ENCODE measurements at regions not wholly inside any gene's neighbourhood (a gene's known extent, or its start where the extent isn't known, plus 50 kb on each side); places are given as distances from the start of the nearest gene placed in this dataset.
"Not testable (repeated sequence)": the region's sequence is repeated elsewhere in the genome, so short reads cannot be mapped to it uniquely, and the experiment has no call there.

DNA sequence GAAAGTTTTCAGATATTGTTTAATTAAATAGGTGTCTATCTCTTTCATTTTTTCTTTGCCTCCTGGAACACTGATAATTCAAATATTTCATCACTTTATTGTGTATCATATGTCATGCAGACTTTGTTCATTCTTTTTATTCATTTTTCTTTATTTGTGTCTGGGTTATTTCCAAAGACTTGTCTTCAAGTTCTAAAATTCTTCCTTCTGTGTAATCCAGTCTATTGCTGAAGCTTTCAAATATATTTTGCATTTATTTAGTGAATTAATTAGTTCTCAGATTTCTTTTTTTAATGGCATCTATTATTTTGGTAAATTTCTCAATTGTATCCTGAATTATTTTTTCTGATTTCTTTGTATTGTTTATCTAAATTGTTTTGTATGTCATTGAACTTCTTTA, 70.1 kb downstream of the ZNF330 start:
- DNase-seq = no peak

DNA sequence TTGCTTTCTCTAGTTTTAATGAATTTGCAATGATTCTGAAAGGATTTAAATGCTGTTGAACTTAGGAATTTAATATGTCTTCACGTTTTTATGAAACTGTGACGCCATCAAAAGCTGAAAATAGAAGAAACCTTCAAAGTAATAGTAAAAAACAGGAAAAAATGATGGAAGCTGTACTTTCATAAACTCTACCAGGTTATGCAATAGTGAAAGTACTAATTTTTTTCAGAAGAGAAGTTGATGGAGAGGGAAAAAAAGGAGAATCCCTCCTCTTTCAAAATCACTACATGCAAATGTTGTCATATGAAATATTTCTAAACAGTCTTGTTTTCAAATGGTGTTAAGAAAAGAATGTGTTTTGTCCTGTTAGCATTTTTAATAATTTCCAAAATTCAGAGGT, 73.6 kb downstream of the ZNF330 start:
- no peak for DNase-seq

DNA sequence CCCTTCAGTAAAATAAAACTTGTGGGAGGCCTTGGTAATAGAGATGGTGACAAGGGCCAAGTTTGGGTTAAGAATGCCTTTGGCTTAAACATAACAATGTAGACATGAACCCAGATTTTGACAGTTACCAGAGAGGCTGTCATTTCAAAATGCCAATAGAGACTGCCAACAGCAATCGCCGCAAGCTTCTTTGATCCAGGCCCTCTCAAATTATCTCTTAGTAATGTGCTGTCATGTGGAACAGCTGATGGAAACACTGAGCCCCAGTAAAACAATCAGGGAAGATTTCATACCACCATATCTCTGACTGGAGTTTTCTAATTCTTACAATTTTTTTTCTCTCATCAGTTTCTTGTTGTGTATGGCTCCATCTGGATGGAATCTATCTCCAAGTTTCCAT, 80.5 kb downstream of the ZNF330 start:
- DNase-seq = no peak

DNA sequence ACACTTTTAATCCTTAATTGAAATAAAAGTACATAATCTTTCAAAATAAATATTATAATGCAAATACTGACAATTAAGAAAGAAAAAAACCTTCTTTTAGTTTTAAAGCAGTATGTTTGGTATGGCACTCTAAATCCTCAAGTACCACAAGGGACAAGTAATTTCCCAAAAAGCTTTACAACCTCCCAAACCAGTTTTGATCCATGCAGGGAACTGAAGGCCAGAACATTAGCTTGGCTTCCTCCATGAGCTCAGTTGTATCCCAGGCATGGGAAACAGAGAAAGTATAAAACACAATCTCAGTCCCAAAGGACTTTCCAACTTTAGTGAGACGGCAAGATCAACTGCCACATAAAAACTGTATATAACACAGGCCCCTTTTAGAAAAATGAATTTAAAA, 82.2 kb downstream of the ZNF330 start:
- no peak for DNase-seq

DNA sequence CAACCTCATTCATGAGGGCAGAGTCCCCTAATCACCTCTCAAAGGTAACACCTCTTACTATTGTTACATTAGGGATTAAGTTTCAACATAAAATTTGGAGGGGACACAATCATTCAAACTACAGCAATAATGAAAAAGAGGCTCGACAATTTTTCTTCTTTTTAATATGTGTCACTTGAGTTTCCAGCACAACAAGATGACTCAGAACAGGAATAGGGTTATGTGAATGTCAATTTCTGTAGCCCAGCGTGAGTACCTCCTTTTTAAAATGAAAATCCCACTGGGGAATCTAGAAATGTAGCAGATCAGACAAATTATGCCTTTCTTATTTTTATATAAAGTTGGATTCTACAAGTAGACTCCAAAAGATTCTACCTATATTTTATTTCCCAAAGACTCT, 83.7 kb downstream of the ZNF330 start:
- no peak for DNase-seq

DNA sequence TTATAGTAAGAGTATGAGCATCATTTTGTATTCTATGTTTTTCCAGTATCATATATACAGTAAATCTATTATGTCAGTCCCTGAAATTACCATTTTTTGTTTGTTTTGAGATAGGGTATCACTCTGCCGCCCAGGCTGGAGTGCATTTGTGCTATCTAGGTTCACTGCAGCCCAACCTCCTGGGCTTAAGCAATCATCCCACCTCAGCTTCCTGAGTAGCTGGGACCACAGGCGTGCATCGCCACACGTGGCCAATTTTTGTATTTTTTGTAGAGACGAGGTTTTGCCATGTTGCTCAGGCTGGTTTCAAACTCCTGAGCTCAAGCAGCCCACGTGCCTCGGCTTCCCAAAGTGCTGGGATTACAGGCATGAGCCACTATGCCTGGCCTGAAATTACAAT, 85.6 kb downstream of the ZNF330 start:
- DNase-seq = no peak

DNA sequence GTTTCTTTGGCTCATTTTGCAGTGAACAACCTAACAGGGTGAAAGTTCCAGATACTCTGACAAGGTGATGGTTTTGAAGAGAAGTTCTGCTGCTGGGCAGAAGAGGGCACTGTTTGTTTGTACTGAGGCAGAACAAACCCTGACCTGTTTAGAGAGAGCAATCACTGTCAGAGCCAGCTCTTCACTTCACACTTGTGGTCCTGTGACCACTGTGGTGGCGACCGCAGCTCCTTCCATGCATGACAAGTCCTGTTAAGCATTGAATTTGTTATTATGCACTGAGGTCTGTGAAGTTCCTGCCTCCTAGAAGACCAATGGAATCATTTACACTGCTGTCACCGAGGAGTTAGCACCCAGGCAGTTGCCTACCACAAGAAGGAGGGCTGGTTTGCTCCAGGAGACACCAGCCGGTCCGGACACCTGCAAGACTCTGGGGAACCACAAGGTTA, 86.6 kb downstream of the ZNF330 start:
- peak; percentile 20 for DNase-seq

DNA sequence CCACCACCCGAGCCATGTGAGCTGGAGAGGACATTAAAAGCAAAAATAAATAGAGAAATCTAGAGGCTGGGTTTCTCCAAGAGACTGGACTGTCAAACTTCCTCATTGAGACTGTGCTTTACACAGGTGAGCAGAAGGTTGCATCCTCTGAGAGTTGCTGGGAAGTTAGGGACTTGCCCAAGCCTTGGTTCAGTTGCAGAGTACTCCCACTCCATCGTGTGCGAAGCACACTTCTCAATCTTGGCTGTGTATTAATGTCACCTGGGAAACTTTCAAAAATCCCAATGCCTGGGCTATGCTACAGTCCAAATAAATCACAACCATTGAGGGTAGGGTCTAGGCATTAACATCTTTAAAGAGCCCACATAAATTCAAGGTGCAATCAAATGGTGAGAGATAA, 89.2 kb downstream of the ZNF330 start:
- DNase-seq = no peak

DNA sequence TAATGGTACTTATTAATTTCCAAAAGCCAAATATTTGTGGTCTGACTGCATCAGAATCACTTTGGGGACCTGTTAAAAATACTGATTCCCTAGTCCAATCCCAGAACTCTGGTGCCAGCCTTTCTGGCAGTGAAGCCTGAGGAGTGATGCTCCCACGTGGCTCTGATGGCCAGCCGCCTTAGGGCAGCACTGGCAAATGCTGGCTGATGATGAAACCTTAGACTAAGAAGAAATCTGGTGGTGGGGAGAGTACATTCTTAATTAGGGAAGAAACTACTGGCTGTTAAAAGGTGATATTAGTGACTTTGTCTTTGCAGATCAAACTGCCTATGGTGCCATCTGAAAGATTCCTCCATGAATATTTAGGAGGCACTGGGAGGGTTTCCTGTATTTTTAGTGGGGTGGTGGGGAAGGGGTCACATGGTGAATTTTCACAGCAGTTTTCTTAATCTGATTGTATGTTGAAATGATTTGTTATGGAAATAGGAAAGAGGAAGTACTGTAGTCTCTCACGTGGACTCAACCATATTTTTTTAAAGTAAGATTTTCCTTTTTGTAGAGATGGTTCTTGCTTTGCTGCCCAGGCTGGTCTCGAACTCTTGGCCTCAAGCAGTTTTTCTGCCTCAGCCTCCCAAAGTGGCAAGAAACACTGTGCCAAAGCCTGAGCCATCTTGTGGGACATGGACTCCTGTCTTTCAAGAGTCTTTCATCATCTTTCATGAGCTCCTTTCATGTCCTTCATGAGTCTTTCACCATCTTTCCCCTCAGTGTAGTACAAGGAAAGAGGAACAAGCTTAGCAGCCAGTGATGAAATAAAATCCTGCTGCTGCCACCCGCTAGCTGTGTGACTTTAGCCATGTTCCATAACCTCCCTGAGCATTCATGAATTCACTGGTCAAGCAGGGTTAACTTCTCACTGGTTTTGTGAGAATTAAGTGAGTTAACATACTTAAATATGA, 90.8 kb downstream of the ZNF330 start:
- no peak for DNase-seq

DNA sequence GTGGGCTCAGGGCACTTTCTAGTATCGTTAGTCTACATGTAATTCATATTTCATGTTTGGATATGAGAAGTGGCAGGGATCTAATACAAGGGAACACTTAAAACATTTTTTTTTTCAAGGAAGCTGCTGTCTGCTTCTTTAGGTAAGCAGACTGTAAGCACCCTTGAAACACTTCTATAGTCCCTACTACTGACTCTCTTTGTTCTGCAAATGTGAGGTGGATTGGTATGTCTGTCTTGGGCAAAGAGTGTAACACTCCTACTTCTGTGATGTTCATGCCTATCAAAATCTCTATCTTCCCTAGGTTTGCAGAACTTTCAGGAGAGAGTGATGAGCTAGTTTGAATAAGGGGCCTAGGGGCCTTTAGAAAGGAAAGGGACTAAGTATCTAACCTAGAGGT, 93.9 kb downstream of the ZNF330 start:
- no peak for DNase-seq

DNA sequence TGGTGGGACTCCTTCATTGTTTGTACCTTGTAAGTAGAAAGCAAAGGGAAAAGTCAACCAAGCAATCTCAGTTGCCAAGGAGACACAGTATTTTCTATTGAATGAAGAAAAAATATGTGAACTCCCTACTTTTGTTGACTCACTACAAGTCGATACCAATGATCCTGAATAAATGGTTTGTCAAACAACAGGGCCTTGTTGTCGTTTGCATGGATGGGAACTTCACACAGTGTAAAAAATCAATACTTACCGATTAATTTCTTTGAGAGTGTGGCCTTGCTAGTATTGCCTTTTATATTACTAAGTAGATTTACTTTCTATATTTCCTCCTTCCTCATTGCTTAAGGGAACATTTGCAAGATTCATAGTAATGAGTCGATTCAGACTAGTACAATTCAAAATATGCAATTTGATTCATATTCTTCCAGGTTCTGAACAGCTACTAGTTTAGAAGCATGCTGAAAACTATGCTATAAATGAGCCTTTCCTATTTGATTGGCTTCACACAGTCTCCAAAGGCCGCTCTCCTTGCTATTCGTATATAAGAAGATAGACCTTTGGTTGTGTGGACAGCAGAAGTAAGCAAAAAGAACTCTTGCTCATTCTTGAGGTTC, 108.0 kb downstream of the ZNF330 start:
- no peak for DNase-seq

DNA sequence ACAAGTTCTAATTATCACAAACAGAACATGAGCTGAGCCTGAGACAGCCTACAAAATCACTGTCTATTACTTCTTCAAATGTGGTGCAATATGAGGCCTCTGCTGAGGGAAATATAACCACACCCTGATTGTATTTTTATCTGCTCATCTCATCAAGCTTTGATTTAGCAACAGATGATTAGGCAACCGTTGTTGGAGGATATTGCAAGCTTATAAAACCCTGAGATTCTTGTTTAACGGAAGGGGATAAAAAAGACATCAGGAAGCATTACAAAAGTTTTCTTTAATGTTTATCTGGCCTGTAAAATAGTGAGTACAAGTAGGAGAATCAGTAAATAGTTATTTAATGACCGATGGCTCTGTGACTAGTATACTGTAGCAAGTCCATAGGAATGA, 108.5 kb downstream of the ZNF330 start:
- no peak for DNase-seq

DNA sequence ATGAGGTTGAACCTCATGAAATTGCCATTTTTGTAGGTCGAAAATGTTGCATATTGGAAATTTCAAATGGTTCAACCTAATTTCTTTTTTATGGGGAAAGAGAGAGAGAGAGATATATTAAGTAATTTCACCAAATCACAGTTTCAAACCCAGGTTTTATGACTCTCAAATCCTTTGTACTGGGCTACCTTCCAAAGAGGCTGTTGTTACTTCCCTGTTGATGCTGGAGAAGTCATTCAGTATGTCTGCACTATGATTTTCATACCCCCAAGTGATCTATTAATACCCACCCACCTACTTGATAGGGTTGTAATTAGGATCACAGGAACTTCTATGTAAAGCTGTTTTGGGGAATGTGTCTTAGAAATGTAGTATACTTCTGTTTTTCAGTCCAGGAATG, 109.9 kb downstream of the ZNF330 start:
- no peak for DNase-seq

DNA sequence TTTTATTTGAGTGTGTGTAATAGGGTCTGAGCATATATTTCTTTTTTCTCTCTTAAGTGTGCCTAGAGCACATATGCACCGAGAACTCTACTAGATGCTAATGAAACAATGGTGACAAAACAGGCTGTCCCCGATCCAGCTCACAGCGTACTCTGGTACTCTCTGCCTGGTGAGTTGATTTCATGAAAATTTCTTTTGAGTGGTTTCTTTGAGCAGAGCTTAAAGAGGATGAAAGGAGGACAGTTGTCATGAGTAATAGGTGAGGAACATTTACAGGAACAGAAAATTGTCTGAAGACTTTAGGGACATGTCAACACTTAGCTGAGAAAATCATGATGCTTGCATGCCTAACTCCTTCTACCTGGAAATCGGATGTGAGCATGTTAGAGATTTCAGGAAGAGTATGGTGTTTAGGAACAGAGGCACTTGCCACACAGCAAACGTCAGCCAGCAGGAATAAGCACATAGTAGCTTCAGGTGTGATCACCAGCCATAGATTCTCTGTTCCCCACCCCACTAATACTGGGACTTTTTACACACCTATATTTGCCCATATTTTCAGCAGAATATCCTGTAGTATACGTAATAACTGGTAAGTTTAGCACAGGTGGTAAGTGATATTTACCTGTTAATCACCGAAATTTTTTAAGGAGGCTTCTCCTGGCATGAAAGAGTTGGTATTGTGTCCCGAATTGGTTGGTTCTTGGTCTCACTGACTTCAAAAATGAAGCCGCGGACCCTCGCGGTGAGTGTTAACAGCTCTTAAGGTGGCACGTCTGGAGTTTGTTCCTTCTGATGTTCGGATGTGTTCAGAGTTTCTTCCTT, 111.1 kb downstream of the ZNF330 start:
- no peak for DNase-seq

DNA sequence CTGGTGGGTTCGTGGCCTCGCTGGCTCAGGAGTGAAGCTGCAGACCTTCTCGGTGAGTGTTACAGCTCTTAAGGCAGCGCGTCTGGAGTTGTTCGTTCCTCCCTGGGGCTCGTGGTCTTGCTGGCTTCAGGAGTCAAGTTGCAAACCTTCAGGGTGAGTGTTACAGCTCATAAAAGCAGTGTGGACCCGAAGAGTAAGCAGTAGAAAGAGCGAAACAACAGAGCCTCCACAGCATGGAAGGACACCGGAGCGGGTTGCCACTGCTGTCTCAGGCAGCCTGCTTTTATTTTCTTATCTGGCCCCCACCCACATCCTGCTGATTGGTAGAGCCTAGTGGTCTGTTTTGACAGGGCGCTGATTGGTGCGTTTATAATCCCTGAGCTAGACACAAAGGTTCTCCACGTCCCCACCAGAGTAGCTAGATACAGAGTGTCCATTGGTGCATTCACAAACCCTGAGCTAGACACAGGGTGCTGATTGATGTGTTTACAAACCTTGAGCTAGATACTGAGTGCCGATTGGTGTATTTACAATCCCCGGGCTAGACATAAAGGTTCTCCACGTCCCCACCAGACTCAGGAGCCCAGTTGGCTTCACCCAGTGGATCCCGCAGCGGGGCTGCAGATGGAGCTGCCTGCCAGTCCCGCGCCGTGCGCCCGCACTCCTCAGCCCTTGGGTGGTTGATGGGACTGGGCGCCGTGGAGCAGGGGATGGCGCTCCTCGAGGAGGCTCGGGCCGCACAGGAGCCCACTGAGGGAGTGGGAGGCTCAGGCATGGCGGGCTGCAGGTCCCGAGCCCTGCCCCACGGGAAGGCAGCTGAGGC, 111.9 kb downstream of the ZNF330 start:
- DNase-seq = not testable (repeated sequence)

DNA sequence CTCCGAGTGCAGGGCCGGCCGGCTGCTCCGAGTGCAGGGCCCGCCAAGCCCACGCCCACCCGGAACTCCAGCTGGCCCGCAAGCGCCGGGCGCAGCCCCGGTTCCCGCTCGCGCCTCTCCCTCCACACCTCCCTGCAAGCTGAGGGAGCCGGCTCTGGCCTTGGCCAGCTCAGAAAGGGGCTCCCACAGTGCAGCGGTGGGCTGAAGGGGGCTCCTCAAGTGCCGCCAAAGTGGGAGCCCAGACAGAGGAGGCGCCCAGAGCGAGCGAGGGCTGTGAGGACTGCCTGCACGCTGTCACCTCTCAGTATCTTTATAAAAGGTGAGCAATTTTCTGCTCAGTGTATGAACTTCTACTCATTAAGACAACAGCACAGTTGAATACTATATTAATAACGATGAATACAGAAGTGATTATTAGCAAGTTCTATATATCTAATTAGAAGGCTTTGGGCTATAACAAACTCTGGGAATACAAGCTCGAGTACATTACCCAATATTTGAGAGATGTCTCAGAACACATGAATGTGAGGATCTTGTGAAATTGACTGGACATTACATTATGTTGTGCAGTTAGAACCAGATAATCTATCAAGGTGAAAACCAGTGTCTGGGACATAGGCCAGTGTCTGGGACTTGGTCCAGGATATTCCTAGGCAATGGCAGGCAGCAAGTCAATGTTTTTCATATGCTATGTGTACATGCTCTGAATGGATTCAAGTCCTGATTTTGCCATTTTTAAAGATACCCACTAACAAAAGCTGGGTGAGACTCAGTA, 112.9 kb downstream of the ZNF330 start:
- DNase-seq = not testable (repeated sequence)

DNA sequence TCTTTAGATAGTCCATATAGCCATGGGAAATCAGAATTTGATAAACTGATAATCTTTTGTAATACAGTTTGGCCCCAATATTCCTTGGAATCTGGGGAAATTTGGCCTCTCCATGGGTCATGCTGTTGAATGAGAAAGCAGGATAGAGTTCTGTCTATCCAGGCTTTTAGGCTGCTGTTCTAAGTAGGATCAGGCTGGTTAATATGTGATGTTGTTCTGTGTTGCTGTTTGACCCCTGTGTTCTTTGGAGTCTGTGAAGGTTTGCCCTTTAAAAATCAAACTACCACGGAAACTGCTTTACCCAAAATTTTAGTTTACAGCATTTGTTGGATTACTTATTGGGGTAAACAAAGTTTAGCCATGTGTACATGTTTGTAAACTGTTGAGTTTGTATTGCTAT, 114.5 kb downstream of the ZNF330 start:
- DNase-seq = no peak

DNA sequence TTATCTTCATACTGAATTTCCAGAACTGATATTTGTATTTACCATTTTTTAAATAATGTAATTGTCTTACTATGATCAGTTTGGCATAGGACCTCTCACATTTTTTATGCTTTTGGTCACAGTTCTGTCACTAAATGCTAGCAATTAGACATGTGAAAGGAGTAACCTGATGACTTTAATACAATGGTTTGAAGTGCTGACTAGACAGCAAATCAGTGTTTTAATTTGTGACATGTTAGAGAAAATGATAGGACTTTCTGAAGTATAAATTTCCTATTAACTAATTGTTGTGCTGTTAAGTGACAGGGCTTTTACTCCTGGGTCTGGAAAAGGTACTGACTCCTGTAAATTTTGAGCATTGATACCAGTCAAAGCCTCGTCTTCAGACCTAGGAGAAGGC, 117.5 kb downstream of the ZNF330 start:
- DNase-seq = no peak

DNA sequence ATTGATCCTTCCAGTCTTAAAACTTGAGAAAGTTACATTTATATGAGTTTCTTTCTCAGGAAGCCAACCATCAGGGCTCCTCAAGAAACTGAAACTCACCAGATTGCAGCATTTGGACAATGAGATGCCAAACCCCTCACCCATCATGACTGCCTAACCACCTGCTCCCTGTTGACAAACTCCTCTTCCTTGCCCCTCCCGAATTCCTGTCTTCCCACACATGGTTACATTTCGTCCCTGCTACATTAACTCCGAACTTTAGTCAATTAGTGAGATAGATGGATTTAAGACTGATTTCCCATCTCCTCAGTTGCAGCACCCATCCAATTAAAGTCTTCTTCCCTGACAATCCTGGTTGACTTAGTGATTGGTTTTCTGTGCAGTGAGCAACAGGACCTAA, 118.7 kb downstream of the ZNF330 start:
- no peak for DNase-seq

DNA sequence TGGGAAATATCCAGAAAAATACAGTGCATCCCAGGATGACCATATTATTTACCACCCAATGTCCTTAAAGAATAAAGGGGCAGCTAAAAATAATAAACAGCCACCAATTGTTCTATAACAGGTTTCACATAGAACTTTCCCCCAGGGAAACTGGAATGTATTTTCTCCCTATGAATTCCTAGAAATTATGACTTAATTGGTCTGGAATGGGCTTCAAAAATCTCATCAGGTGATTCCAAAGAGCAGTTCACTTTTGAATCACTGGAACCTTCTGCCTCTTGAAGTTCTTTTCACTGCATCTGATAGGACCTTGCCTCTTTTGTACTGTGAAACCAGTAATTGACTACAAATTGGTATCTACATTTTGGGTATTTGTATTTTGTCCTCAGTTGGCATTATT, 119.3 kb downstream of the ZNF330 start:
- no peak for DNase-seq

DNA sequence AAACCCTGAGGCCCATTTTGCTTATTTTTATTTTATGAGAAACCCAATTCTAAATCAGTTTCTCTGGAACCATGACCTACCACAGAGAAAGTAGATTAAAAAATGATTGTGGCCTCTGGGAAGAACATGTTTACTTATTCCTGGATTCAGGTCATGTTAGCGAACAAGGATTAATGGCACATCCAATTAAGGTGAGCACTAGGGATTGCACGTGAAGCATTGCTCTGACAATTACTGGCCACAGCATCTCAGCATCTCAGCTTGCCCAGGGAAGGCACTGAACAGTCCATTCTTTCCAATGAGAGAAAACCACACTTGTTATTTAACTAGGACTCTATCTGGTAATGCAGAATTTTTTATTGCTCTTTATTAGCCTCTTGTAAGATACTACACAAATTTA, 119.8 kb downstream of the ZNF330 start:
- DNase-seq = no peak

DNA sequence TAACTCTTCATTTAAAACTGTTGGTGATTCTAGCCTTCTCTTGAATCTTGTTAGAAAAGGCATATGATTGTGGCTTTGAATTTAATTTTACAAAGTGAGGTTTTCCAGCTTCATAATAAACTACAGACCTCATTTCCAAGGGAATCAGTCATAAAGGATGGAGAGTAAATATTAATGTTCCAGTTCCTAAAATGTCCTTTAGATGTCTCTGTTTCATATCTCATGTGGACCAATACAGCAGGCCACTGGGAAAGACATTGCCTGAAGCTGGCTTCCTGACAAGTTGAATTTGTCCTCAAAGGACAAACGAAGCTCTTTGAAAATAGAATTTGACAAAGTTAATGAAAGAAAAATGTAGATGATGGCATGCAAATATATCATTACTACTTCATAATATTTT, 125.4 kb downstream of the ZNF330 start:
- DNase-seq = no peak
